NT2/D1 (cell line): ENCODE measurements at regions not wholly inside any gene's neighbourhood (a gene's known extent, or its start where the extent isn't known, plus 50 kb on each side); places are given as distances from the start of the nearest gene placed in this dataset.

Experiments
- DNase-seq: peaks from one replicate; pipeline ENCODE4 v3.0.0-alpha.2; 2011; ENCODE audit warnings: low read depth, low spot score
- H3K27me3 ChIP-seq: 2 replicates; pipeline ENCODE4 v1.6.0; 2011; ENCODE audit warnings: mild to moderate bottlenecking; ENCODE audit not compliant: insufficient read length, insufficient read depth
- H3K36me3 ChIP-seq: 2 replicates; pipeline ENCODE4 v1.6.1; 2011; ENCODE audit warnings: mild to moderate bottlenecking, low read length, mixed read lengths; ENCODE audit not compliant: insufficient read depth, insufficient read length
- H3K4me1 ChIP-seq: 2 replicates; pipeline ENCODE4 v1.5.1; 2011; ENCODE audit not compliant: insufficient read depth, insufficient read length
- H3K4me3 ChIP-seq: 2 replicates; pipeline ENCODE4 v1.5.1; 2011; ENCODE audit warnings: low read depth; ENCODE audit not compliant: insufficient read length
- H3K9ac ChIP-seq: 2 replicates; pipeline ENCODE4 v1.6.0; 2011; ENCODE audit warnings: low read depth; ENCODE audit not compliant: insufficient read length
- H3K9me3 ChIP-seq: 2 replicates; pipeline ENCODE4 v1.5.1; 2011; ENCODE audit warnings: mild to moderate bottlenecking, low read length; ENCODE audit not compliant: insufficient read depth
- SUZ12 ChIP-seq: IDR thresholded peaks from 2 replicates; pipeline ENCODE4 v1.6.1; 2011; ENCODE audit not compliant: insufficient read length, insufficient read depth; ENCODE audit errors: extremely low read depth
- YY1 ChIP-seq: IDR thresholded peaks from 2 replicates; pipeline ENCODE4 v1.6.1; 2011; ENCODE audit not compliant: insufficient read length, insufficient read depth
- ZNF274 ChIP-seq: IDR thresholded peaks from 2 replicates; pipeline ENCODE4 v1.6.1; 2011; ENCODE audit warnings: mild to moderate bottlenecking, low read depth, low read length

DNA sequence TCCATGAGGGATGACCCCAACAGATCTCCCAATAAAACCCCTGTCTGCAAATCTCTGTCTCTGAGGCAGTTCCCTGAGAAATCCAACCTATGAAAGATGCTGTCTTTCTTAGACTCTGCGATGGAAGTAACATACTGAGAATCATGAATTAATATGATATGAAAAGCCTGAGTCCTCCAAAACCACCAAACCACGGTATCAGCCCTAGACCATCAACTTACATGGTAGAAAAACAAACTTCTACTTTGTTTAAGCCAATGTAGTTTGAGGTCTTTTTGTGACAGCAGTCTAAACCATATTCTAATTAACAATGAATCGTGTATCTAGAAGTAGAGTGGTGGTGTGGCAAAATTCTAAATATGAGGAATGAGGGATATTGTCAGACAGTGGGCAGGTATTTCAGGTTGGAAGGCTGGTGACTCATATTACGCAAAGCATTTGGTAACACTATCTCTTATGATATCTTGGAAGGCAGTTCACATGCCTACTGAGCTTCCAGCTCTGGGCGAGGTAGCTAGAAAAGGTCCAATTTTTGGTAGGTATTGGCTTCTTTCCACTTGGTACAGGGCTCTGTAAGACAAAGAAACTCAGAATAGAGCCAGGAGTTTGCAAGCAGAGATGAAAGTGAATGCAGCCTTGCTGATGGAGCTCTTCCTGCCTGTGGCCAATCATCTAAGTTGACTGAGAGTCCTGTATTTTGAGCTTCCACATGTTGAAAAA, 215.8 kb downstream of the ZFP36L2 start:
- TF ChIP-seq YY1 (no peak), SUZ12 (no peak), ZNF274 (no peak)
- Histone ChIP-seq H3K4me1 (no peaks in the 10 kb centered on the region), H3K9me3 (no peaks in the 10 kb centered on the region; the same call in 1 of the 2 replicates), H3K4me3 (no peak overlapping the region), H3K27me3 (no peaks in the 10 kb centered on the region), H3K36me3 (no peaks in the 10 kb centered on the region), H3K9ac (no peak overlapping the region)
- no peak for DNase-seq

DNA sequence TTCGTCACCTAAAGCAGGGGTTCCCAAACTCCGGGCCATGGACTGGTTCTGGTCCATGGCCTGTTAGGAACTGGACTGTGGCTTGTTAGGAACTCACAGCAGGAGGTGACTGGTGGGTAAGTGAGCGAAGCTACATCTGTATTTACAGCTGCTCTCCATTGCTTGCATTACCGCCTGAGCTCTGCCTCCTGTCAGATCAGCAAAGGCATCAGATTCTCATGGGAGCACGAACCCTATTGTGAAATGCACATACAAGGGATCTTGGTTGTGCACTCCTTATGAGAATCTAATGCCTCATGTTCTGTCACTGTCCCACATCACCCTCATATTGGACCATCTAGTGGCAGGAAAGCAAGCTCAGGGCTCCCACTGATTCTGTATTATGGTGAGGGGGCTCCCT, 217.0 kb downstream of the ZFP36L2 start:
- no peaks in the 10 kb centered on the region for H3K36me3 ChIP-seq
- no peaks in the 10 kb centered on the region for H3K27me3 ChIP-seq
- TF ChIP-seq YY1 (no peak), ZNF274 (no peak), SUZ12 (no peak)
- no peak overlapping the region for H3K4me3 ChIP-seq
- DNase-seq: no peak
- H3K9ac ChIP-seq: no peak overlapping the region
- no peaks in the 10 kb centered on the region for H3K4me1 ChIP-seq
- no peaks in the 10 kb centered on the region; the same call in 1 of the 2 replicates for H3K9me3 ChIP-seq

DNA sequence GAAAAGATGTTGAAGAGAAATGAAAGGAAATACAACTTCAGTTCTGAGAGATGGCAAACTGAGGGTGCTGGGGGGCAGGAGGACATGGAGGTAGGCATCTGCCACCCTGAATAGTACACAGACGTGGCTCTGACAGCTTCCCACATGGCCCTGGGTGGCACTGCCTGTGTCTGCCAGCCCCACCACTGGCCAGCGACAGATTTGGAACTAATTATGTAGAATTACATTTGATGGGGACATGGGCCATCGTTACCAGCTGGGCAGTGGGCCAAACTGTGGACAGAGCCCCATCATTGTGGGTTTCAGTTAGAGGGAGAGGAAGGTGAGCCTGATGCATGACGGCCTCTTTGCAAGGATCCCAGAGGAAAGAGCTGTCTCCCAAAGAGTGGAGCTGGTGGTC, 216.0 kb upstream of the HAAO start:
- Histone ChIP-seq H3K4me3 (no peak overlapping the region), H3K9me3 (no peaks in the 10 kb centered on the region; the same call in 1 of the 2 replicates), H3K36me3 (no peaks in the 10 kb centered on the region), H3K4me1 (no peaks in the 10 kb centered on the region), H3K27me3 (no peaks in the 10 kb centered on the region), H3K9ac (no peak overlapping the region)
- TF ChIP-seq ZNF274: no peak
- no peak for TF ChIP-seq SUZ12
- TF ChIP-seq YY1: no peak
- no peak for DNase-seq

DNA sequence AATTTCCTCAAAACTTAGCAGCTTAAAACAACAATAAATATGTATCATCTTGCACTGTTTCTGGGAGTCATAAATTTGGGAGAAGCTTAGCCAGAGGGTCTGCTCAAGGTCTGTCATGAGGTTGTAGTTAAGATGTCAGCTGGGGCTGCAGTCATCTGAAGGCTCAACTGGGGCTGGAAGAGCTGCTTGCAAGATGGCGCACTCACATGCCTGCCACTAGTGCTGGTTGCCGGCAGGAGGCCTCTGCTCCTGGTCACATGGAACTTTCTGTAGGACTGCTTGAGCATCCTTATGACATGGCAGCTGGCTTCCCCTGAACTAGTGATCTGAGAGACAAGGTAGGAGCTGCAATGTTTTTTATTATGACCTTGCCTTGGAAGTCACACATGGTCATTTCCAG, 215.5 kb upstream of the HAAO start:
- Histone ChIP-seq H3K9me3 (no peaks in the 10 kb centered on the region; the same call in 1 of the 2 replicates), H3K4me1 (no peaks in the 10 kb centered on the region), H3K27me3 (no peaks in the 10 kb centered on the region), H3K9ac (no peak overlapping the region), H3K4me3 (no peak overlapping the region), H3K36me3 (no peaks in the 10 kb centered on the region)
- TF ChIP-seq YY1 (no peak), ZNF274 (no peak), SUZ12 (no peak)
- DNase-seq: no peak

DNA sequence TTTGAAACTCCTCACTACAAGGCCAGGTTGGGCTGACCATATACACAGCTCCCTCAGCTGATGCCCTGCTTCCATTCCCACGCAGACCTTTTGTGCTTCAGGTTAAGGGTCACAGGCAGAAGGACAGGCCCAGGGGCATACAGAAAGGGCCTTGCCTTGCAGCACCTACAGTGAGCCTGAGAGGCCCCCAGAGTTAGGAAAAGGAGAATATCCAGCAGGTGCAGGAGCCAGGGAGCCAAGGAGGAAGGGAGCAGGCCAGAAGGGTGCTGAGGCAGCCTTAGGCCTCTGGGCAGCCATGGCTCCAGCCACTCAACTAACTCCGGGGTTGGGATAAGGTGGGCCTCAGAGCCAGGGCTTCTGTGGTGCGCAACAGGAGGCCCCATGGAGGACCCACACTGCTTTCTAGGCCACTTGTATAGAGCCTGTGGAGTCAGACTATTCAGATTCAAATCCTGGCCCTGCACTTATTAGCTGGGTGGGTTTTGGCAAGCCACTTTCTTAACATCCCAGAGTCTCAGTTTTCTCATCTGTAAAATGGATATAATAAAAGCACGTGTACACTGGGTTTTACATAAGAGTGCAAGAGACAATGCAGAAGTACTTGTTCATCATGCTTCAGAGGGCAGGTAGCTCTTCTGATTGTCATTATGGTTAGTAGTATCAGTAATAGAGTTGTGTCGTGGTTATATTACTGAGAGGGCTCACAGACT, 214.6 kb upstream of the HAAO start:
- Histone ChIP-seq H3K9me3 (no peaks in the 10 kb centered on the region; the same call in 1 of the 2 replicates), H3K4me3 (no peak overlapping the region), H3K36me3 (no peaks in the 10 kb centered on the region), H3K27me3 (no peaks in the 10 kb centered on the region), H3K9ac (no peak overlapping the region), H3K4me1 (no peaks in the 10 kb centered on the region)
- TF ChIP-seq ZNF274 (no peak), SUZ12 (no peak), YY1 (no peak)
- no peak for DNase-seq

DNA sequence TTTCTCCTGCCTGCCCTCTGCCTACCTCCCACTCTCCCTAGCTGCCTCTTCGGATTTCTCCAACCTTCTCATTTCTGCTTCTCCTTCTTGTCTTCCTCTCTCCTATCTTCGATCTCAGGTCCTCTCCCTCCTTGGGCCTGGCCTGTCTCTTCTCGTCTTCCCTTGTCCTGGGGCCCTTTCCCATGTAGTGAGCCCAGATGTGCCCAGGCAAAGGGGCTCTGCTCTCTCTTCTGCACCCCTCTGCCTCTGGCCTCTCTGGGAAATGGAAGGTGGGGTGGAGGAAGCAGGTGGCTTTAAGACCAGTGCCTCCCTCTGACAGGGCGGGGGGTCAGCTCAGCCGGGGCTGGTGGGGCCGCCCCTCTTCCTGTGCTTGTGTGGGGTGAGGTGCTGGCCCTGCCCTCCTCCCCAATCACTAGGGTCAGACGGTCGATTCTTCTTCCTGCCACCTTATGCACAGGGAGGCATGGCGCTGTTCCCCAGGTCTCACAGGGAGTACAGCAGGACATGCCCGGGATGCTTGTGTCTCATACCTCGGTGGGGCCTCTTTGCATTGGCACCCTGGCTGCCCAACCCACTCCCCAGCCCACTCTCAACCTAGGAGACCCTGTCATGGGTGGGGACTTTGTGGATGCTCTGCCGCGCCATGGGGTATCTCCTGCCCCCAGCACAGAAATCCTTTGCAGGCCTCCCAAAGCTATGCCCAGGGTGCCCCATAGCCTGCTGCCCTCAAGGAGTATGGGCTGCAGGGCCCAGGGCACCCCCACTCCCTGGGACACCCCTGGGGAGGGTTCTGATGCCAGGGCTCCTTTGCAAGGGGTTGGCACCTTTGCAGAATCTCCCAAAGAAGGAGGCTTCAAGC, 213.8 kb upstream of the HAAO start:
- Histone ChIP-seq H3K27me3 (no peaks in the 10 kb centered on the region), H3K4me1 (no peaks in the 10 kb centered on the region), H3K36me3 (no peaks in the 10 kb centered on the region), H3K9ac (no peak overlapping the region), H3K9me3 (no peaks in the 10 kb centered on the region; the same call in 1 of the 2 replicates), H3K4me3 (no peak overlapping the region)
- no peak for TF ChIP-seq YY1
- no peak for TF ChIP-seq ZNF274
- TF ChIP-seq SUZ12: no peak
- DNase-seq: no peak
